ENCODE measurements at regions not wholly inside any gene's neighbourhood (a gene's known extent, or its start where the extent isn't known, plus 50 kb on each side); places are given as distances from the start of the nearest gene placed in this dataset.

DNA sequence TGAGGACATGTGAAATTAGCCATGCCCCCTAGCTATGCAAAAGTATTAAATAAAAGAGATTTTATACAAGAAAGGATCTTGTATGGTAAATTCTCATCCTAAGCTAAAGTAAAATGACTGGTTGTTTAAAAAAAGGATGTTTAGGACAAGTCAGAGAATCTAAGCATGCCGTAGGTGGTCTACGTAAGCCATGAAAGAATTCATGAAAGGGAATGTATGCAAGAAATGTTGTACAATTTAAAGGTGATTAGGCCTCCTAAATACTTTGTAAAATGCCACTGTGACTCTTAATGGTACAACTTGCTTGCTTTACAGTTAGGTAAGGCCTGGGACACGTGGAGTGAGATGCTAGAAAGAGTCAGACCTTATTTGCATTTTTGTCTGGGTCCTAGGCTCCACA is 209.0 kb downstream of the EFHB start:
- no peak for TF ChIP-seq CTCF (IDR thresholded peaks at IDR 0.05; ENCODE audit: insufficient read depth, low read depth, low read length)
- no peak for TF ChIP-seq EZH2 (IDR thresholded peaks at IDR 0.05; ENCODE audit: insufficient read depth, low read length)
